ENCODE measurements at regions not wholly inside any gene's neighbourhood (a gene's known extent, or its start where the extent isn't known, plus 50 kb on each side); places are given as distances from the start of the nearest gene placed in this dataset.

DNA sequence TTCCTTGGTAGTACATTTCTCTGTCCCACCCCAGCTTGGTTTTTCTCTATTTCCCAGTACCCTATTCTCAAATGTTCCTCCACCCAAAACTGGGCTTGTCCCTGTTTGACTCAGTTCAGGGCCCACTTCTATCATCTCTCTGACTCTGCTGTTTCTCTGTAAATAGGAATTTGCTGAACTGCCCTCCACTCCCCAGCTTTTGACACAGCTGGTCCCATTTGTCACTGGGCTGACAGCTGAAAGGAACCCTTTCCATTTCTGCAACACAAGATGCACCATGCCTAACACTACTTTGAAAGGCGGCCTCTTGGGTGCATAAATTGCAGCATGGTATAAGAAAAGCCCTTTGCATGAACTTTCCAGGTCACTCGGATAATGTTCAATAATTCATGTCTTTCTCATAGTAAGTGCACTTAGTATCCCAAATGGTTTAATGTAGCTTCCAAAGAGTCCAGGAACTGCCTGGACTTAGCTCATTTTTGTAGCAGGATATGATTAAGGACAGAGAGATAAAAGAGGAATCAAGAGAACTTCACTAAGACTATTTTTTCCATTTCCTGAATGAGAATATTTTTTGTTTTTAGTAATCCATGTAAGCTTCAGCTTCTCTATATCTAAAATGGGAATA lies 256.7 kb downstream of the CDH11 start:
- TF ChIP-seq, protein P1, sequence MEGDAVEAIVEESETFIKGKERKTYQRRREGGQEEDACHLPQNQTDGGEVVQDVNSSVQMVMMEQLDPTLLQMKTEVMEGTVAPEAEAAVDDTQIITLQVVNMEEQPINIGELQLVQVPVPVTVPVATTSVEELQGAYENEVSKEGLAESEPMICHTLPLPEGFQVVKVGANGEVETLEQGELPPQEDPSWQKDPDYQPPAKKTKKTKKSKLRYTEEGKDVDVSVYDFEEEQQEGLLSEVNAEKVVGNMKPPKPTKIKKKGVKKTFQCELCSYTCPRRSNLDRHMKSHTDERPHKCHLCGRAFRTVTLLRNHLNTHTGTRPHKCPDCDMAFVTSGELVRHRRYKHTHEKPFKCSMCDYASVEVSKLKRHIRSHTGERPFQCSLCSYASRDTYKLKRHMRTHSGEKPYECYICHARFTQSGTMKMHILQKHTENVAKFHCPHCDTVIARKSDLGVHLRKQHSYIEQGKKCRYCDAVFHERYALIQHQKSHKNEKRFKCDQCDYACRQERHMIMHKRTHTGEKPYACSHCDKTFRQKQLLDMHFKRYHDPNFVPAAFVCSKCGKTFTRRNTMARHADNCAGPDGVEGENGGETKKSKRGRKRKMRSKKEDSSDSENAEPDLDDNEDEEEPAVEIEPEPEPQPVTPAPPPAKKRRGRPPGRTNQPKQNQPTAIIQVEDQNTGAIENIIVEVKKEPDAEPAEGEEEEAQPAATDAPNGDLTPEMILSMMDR (IDR thresholded peaks at IDR 0.05; ENCODE audit: insufficient read depth, low read length), result no peak
- TF ChIP-seq, protein P2, sequence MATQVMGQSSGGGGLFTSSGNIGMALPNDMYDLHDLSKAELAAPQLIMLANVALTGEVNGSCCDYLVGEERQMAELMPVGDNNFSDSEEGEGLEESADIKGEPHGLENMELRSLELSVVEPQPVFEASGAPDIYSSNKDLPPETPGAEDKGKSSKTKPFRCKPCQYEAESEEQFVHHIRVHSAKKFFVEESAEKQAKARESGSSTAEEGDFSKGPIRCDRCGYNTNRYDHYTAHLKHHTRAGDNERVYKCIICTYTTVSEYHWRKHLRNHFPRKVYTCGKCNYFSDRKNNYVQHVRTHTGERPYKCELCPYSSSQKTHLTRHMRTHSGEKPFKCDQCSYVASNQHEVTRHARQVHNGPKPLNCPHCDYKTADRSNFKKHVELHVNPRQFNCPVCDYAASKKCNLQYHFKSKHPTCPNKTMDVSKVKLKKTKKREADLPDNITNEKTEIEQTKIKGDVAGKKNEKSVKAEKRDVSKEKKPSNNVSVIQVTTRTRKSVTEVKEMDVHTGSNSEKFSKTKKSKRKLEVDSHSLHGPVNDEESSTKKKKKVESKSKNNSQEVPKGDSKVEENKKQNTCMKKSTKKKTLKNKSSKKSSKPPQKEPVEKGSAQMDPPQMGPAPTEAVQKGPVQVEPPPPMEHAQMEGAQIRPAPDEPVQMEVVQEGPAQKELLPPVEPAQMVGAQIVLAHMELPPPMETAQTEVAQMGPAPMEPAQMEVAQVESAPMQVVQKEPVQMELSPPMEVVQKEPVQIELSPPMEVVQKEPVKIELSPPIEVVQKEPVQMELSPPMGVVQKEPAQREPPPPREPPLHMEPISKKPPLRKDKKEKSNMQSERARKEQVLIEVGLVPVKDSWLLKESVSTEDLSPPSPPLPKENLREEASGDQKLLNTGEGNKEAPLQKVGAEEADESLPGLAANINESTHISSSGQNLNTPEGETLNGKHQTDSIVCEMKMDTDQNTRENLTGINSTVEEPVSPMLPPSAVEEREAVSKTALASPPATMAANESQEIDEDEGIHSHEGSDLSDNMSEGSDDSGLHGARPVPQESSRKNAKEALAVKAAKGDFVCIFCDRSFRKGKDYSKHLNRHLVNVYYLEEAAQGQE (IDR thresholded peaks at IDR 0.05; ENCODE audit: insufficient replicate concordance, low read depth), result no peak
- TF ChIP-seq POLR2AphosphoS5 (IDR thresholded peaks at IDR 0.05; ENCODE audit: low read depth), result no peak

Data from HL-60 (cell line).